MCF 10A (cell line): ENCODE measurements at regions not wholly inside any gene's neighbourhood (a gene's known extent, or its start where the extent isn't known, plus 50 kb on each side); places are given as distances from the start of the nearest gene placed in this dataset.
"Not testable (repeated sequence)": the region's sequence is repeated elsewhere in the genome, so short reads cannot be mapped to it uniquely, and the experiment has no call there.

Experiments
- BruUV-seq: library from RNA; stranded (reverse); fragments of 400-500 nt; replicated peaks from 2 replicates; lab custom pipeline; 2021; lab: Mats Ljungman, UMichigan
- CTCF ChIA-PET: fragments of 300-600 bp; sonication (Branson Sonifier 250); formaldehyde crosslinking; extraction: SDS; loops from one replicate; lab custom pipeline; 2021; ENCODE audit warnings: antibody characterized with exemption, inconsistent platforms; lab: Yijun Ruan, JAX
- POLR2A ChIA-PET: fragments of 300-600, 350-650 bp; sonication (Branson Sonifier 250); formaldehyde crosslinking; extraction: SDS; loops from one replicate; lab custom pipeline; 2020; ENCODE audit warnings: antibody characterized with exemption, inconsistent platforms; lab: Yijun Ruan, JAX
- DNase-seq: peaks from one replicate; pipeline ENCODE4 v3.0.0-alpha.2; 2018; ENCODE audit not compliant: unreplicated experiment
- H3K27ac Mint-ChIP-seq: one replicate; pipeline ENCODE4 v1.8.0; 2022; ENCODE audit warnings: mild to moderate bottlenecking, low read depth, mixed read lengths; ENCODE audit not compliant: unreplicated experiment
- H3K27me3 Mint-ChIP-seq: one replicate; pipeline ENCODE4 v1.8.0; 2022; ENCODE audit warnings: mixed read lengths; ENCODE audit not compliant: insufficient read depth, unreplicated experiment
- H3K36me3 Mint-ChIP-seq: one replicate; pipeline ENCODE4 v1.8.0; 2022; ENCODE audit warnings: mild to moderate bottlenecking, moderate library complexity, mixed read lengths; ENCODE audit not compliant: insufficient read depth, unreplicated experiment
- H3K4me1 Mint-ChIP-seq: one replicate; pipeline ENCODE4 v1.8.0; 2022; ENCODE audit warnings: mixed read lengths; ENCODE audit not compliant: insufficient read depth, unreplicated experiment
- H3K4me3 Mint-ChIP-seq: one replicate; pipeline ENCODE4 v1.8.0; 2022; ENCODE audit warnings: mild to moderate bottlenecking, moderate library complexity, mixed read lengths; ENCODE audit not compliant: unreplicated experiment
- H3K9me3 Mint-ChIP-seq: one replicate; pipeline ENCODE4 v1.8.0; 2022; ENCODE audit warnings: mixed read lengths; ENCODE audit not compliant: unreplicated experiment
- intact Hi-C: fragments of 100-400 bp; cut with micrococcal nuclease; formaldehyde crosslinking; loops from 2 replicates; pipeline ENCODE4 v1.14.1; 2022
- TF ChIP-seq, protein P1 (sequence below): fragments of 200-600 bp; IDR thresholded peaks from one replicate; pipeline ENCODE4 v1.8.0; 2022; ENCODE audit warnings: antibody characterized with exemption, mild to moderate bottlenecking; ENCODE audit not compliant: unreplicated experiment

- no TSS peak for BruUV-seq
- Mint-ChIP-seq H3K27ac (no peak overlapping the region), H3K4me1 (no peaks in the 10 kb centered on the region), H3K4me3 (no peak overlapping the region), H3K9me3 (no peaks in the 10 kb centered on the region), H3K36me3 (no peaks in the 10 kb centered on the region), H3K27me3 (peaks cover 15% of the 10 kb centered on the region)
- TF ChIP-seq, protein P1, sequence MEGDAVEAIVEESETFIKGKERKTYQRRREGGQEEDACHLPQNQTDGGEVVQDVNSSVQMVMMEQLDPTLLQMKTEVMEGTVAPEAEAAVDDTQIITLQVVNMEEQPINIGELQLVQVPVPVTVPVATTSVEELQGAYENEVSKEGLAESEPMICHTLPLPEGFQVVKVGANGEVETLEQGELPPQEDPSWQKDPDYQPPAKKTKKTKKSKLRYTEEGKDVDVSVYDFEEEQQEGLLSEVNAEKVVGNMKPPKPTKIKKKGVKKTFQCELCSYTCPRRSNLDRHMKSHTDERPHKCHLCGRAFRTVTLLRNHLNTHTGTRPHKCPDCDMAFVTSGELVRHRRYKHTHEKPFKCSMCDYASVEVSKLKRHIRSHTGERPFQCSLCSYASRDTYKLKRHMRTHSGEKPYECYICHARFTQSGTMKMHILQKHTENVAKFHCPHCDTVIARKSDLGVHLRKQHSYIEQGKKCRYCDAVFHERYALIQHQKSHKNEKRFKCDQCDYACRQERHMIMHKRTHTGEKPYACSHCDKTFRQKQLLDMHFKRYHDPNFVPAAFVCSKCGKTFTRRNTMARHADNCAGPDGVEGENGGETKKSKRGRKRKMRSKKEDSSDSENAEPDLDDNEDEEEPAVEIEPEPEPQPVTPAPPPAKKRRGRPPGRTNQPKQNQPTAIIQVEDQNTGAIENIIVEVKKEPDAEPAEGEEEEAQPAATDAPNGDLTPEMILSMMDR: no peak
- intact Hi-C loops: no loop called here
- ChIA-PET POLR2A (no interaction called here), CTCF (interaction anchor here (1.3 to 2.5 kb wide), 3 partner anchors 9 to 257 kb away, joined by 3 to 10 read pairs (median 8); no protein-coding TSS in a partner anchor)
- no peak for DNase-seq
Observed at GRCh38 chr6:165841153-165841558, 178.1 kb upstream of the PDE10A start.

GRCh38 chr6:165837948-165838745 is 175.1 kb upstream of the PDE10A start:
- Mint-ChIP-seq H3K4me1 (peaks cover 15% of the 10 kb centered on the region), H3K4me3 (no peak overlapping the region), H3K27me3 (peaks cover 15% of the 10 kb centered on the region), H3K9me3 (no peaks in the 10 kb centered on the region), H3K27ac (no peak overlapping the region), H3K36me3 (no peaks in the 10 kb centered on the region)
- ChIA-PET CTCF (interaction anchor here (0.7 to 1.1 kb wide), 2 partner anchors 32 to 52 kb away, joined by 3 to 5 read pairs; no protein-coding TSS in a partner anchor), POLR2A (no interaction called here)
- no TSS peak for BruUV-seq
- intact Hi-C loops: no loop called here
- DNase-seq: no peak
- TF ChIP-seq, protein P1: no peak

- DNase-seq, H3K27ac Mint-ChIP-seq, intact Hi-C loops, H3K9me3 Mint-ChIP-seq, BruUV-seq, H3K4me3 Mint-ChIP-seq, H3K36me3 Mint-ChIP-seq, POLR2A ChIA-PET: not testable (repeated sequence)
- Mint-ChIP-seq H3K27me3 (peaks cover 15% of the 10 kb centered on the region), H3K4me1 (peaks cover 15% of the 10 kb centered on the region)
- CTCF ChIA-PET: interaction anchor here (0.6 to 1.1 kb wide), 3 partner anchors 15 to 400 kb away, joined by 3 to 5 read pairs (median 3); no protein-coding TSS in a partner anchor
Observed at GRCh38 chr6:165836648-165837047, 173.6 kb upstream of the PDE10A start.

DNA sequence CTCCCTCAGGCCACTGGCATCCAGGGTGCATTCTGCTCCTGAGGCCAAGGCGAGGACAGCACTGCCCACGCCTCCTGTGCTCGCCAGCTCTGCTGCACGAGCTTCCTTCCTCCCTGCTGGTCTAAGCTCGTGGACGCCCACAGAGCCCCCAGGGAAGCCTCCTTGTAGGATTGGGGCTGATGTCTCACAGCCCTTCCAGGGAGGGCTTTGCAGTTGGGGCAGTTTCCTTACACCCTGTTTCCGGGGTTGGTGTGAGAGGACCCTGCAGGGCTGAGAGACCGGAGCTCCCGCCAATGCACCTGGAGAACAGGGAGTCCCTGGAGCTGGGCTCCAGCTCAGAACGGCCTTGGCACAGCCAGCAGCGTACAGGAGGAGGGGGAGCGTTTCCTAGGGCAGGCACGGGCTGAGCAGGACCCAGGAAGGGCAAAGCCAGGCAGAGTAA is 172.4 kb upstream of the PDE10A start:
- peaks cover 15% of the 10 kb centered on the region for H3K27me3 Mint-ChIP-seq
- no TSS peak for BruUV-seq
- DNase-seq: peak; percentile 51
- CTCF ChIA-PET: interaction anchor here (1.0 kb wide), 1 partner anchor 199 kb away, joined by 3 read pairs; no protein-coding TSS in a partner anchor
- H3K36me3 Mint-ChIP-seq: no peaks in the 10 kb centered on the region
- intact Hi-C loops: no loop called here
- H3K4me3 Mint-ChIP-seq: no peak overlapping the region
- H3K4me1 Mint-ChIP-seq: peaks cover 15% of the 10 kb centered on the region
- no peaks in the 10 kb centered on the region for H3K9me3 Mint-ChIP-seq
- no peak overlapping the region for H3K27ac Mint-ChIP-seq
- TF ChIP-seq, protein P1: no peak
- POLR2A ChIA-PET: no interaction called here
